HG03064 (cell line): ENCODE measurements at regions not wholly inside any gene's neighbourhood (a gene's known extent, or its start where the extent isn't known, plus 50 kb on each side); places are given as distances from the start of the nearest gene placed in this dataset.
"Not testable (repeated sequence)": the region's sequence is repeated elsewhere in the genome, so short reads cannot be mapped to it uniquely, and the experiment has no call there.

Experiments
- ATAC-seq: cut with Tn5 transposase; IDR thresholded peaks from one replicate; pipeline ENCODE4 v1.9.1; 2021; ENCODE audit warnings: low read depth; ENCODE audit not compliant: unreplicated experiment

GRCh38 chr10:3263082-3263481 is 90.5 kb upstream of the PITRM1 start:
- ATAC-seq, result no peak

GRCh38 chr10:3261921-3262320 is 89.3 kb upstream of the PITRM1 start:
- no peak for ATAC-seq

- ATAC-seq, result no peak
These were observed 87.7 kb upstream of the PITRM1 start for GRCh38 chr10:3260066-3260834.

- ATAC-seq, result no peak
These were observed 86.9 kb upstream of the PITRM1 start for GRCh38 chr10:3259499-3259898.

- no peak for ATAC-seq
These were observed 85.8 kb upstream of the PITRM1 start for GRCh38 chr10:3258394-3258793.

- ATAC-seq, result no peak
These were observed 83.0 kb upstream of the PITRM1 start for GRCh38 chr10:3255616-3256015.

GRCh38 chr10:3255075-3255474 is 82.5 kb upstream of the PITRM1 start:
- ATAC-seq, result no peak

GRCh38 chr10:3253974-3254373 is 81.4 kb upstream of the PITRM1 start:
- ATAC-seq, result not testable (repeated sequence)

- no peak for ATAC-seq
These were observed 78.6 kb upstream of the PITRM1 start for GRCh38 chr10:3251172-3251571.

GRCh38 chr10:3249307-3249889 is 76.8 kb upstream of the PITRM1 start:
- no peak for ATAC-seq

- no peak for ATAC-seq
These were observed 76.1 kb upstream of the PITRM1 start for GRCh38 chr10:3248526-3249306.

- no peak for ATAC-seq
These were observed 72.8 kb upstream of the PITRM1 start for GRCh38 chr10:3245395-3245794.

GRCh38 chr10:3241967-3242650 is 69.5 kb upstream of the PITRM1 start:
- ATAC-seq, result no peak

GRCh38 chr10:3241274-3241921 is 68.8 kb upstream of the PITRM1 start:
- ATAC-seq, result no peak

- ATAC-seq, result no peak
These were observed 67.6 kb upstream of the PITRM1 start for GRCh38 chr10:3239920-3240894.

GRCh38 chr10:3239066-3239919 is 66.7 kb upstream of the PITRM1 start:
- no peak for ATAC-seq

- no peak for ATAC-seq
These were observed 65.7 kb upstream of the PITRM1 start for GRCh38 chr10:3238115-3238871.

- ATAC-seq, result no peak
These were observed 64.9 kb upstream of the PITRM1 start for GRCh38 chr10:3237530-3237929.
